KMS-11 (cell line): ENCODE measurements at regions not wholly inside any gene's neighbourhood (a gene's known extent, or its start where the extent isn't known, plus 50 kb on each side); places are given as distances from the start of the nearest gene placed in this dataset.

ENCODE experiments used
- H2AFZ ChIP-seq: fragments of 200-600 bp; sonication (generic); 2 replicates; pipeline ENCODE4 v1.6.1; 2016; ENCODE audit warnings: antibody characterized with exemption, mixed run types, low read depth
- H3K27ac ChIP-seq: fragments of 200-600 bp; sonication (generic); 2 replicates; pipeline ENCODE4 v1.6.1; 2016; ENCODE audit warnings: mild to moderate bottlenecking, mixed run types
- H3K27me3 ChIP-seq: fragments of 200-600 bp; sonication (generic); 2 replicates; pipeline ENCODE4 v1.6.1; 2017; ENCODE audit warnings: mild to moderate bottlenecking, low read depth, mixed run types, moderate library complexity; ENCODE audit not compliant: insufficient read depth
- H3K36me3 ChIP-seq: fragments of 200-600 bp; sonication (generic); 2 replicates; pipeline ENCODE4 v1.6.1; 2017; ENCODE audit warnings: mild to moderate bottlenecking, mixed run types; ENCODE audit not compliant: insufficient read depth
- H3K4me1 ChIP-seq: fragments of 200-600 bp; sonication (generic); 2 replicates; pipeline ENCODE4 v1.6.1; 2016; ENCODE audit warnings: mild to moderate bottlenecking, low read depth, mixed run types; ENCODE audit not compliant: poor library complexity, severe bottlenecking
- H3K4me2 ChIP-seq: fragments of 200-600 bp; sonication (generic); 2 replicates; pipeline ENCODE4 v1.7.0; 2016; ENCODE audit warnings: mild to moderate bottlenecking, mixed run types
- H3K4me3 ChIP-seq: fragments of 200-600 bp; sonication (generic); IDR thresholded peaks from 2 replicates; pipeline ENCODE4 v1.6.1; 2017; ENCODE audit warnings: low read depth, low read length, mixed read lengths; ENCODE audit not compliant: insufficient read depth
- H3K79me2 ChIP-seq: fragments of 200-600 bp; sonication (generic); 2 replicates; pipeline ENCODE4 v1.6.1; 2016; ENCODE audit warnings: low read depth, mixed run types; ENCODE audit not compliant: insufficient read depth
- H3K9ac ChIP-seq: fragments of 200-600 bp; sonication (generic); 2 replicates; pipeline ENCODE4 v1.6.1; 2016; ENCODE audit warnings: mild to moderate bottlenecking, mixed run types
- H4K20me1 ChIP-seq: fragments of 200-600 bp; sonication (generic); 2 replicates; pipeline ENCODE4 v1.6.1; 2016; ENCODE audit warnings: mild to moderate bottlenecking, mixed run types; ENCODE audit not compliant: insufficient read depth
- CTCF ChIP-seq: fragments of 200-600 bp; sonication (generic); conservative IDR thresholded peaks from 2 replicates; pipeline ENCODE4 v1.6.1; 2017; ENCODE audit warnings: low read depth, mild to moderate bottlenecking, antibody characterized with exemption, low read length, moderate library complexity, mixed read lengths

- H3K4me3 ChIP-seq: no peak overlapping the region
- H3K4me1 ChIP-seq: no peaks in the 10 kb centered on the region
- H3K27me3 ChIP-seq: no peaks in the 10 kb centered on the region
- H4K20me1 ChIP-seq: no peaks in the 10 kb centered on the region
- no peak overlapping the region for H3K27ac ChIP-seq
- H3K36me3 ChIP-seq: no peaks in the 10 kb centered on the region
- H3K79me2 ChIP-seq: no peaks in the 10 kb centered on the region
- H2AFZ ChIP-seq: no peak overlapping the region
- no peak for TF ChIP-seq CTCF
- no peak overlapping the region for H3K9ac ChIP-seq
- H3K4me2 ChIP-seq: no peak overlapping the region
These were observed 296.0 kb downstream of the OLFM4 start for GRCh38 chr13:53324656-53325055.

GRCh38 chr13:53326716-53327115 is 298.1 kb downstream of the OLFM4 start:
- H3K9ac ChIP-seq: no peak overlapping the region
- H3K36me3 ChIP-seq: no peaks in the 10 kb centered on the region
- no peak overlapping the region for H2AFZ ChIP-seq
- no peak overlapping the region for H3K27ac ChIP-seq
- TF ChIP-seq CTCF: no peak
- H3K4me3 ChIP-seq: no peak overlapping the region
- no peaks in the 10 kb centered on the region for H4K20me1 ChIP-seq
- H3K79me2 ChIP-seq: no peaks in the 10 kb centered on the region
- H3K4me1 ChIP-seq: no peaks in the 10 kb centered on the region
- no peaks in the 10 kb centered on the region for H3K27me3 ChIP-seq
- no peak overlapping the region for H3K4me2 ChIP-seq

GRCh38 chr13:53327680-53328315 is 299.2 kb downstream of the OLFM4 start:
- Histone ChIP-seq H3K4me2 (no peak overlapping the region), H3K79me2 (no peaks in the 10 kb centered on the region), H3K9ac (no peak overlapping the region), H3K27ac (no peak overlapping the region), H2AFZ (no peak overlapping the region), H3K4me1 (no peaks in the 10 kb centered on the region), H4K20me1 (no peaks in the 10 kb centered on the region), H3K27me3 (no peaks in the 10 kb centered on the region), H3K4me3 (no peak overlapping the region), H3K36me3 (no peaks in the 10 kb centered on the region)
- no peak for TF ChIP-seq CTCF

GRCh38 chr13:53336441-53337160 is 308.0 kb downstream of the OLFM4 start:
- no peaks in the 10 kb centered on the region for H3K4me1 ChIP-seq

More at GRCh38 chr13:53336441-53337160, 308.0 kb downstream of the OLFM4 start:
- no peak for TF ChIP-seq CTCF
- H3K27ac ChIP-seq: no peak overlapping the region
- H3K9ac ChIP-seq: no peak overlapping the region
- no peak overlapping the region for H3K4me2 ChIP-seq
- H4K20me1 ChIP-seq: no peaks in the 10 kb centered on the region
- H3K79me2 ChIP-seq: no peaks in the 10 kb centered on the region
- no peaks in the 10 kb centered on the region for H3K36me3 ChIP-seq
- no peak overlapping the region for H3K4me3 ChIP-seq
- no peaks in the 10 kb centered on the region for H3K27me3 ChIP-seq
- H2AFZ ChIP-seq: no peak overlapping the region
